ENCODE measurements at regions not wholly inside any gene's neighbourhood (a gene's known extent, or its start where the extent isn't known, plus 50 kb on each side); places are given as distances from the start of the nearest gene placed in this dataset.

DNA sequence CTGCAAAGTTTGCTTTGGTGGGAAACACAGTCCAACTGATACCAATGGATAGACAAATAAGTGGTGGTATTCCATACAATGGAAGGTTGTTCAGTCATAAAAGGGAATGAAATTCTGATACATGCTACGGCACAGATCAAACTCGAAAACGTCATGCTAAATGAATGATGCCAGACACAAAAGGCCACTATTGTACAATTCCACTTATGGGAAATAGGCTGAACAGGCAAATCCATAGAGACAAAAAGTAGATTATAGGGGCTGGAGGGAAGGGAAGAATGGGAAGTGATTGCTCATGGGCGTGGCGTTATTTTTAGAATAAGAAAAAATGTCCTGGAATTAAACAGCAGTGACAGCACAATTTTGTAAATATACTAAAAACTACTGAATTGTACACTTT lies 66.0 kb upstream of the FOXK1 start:
- DNase-seq: no peak

DNA sequence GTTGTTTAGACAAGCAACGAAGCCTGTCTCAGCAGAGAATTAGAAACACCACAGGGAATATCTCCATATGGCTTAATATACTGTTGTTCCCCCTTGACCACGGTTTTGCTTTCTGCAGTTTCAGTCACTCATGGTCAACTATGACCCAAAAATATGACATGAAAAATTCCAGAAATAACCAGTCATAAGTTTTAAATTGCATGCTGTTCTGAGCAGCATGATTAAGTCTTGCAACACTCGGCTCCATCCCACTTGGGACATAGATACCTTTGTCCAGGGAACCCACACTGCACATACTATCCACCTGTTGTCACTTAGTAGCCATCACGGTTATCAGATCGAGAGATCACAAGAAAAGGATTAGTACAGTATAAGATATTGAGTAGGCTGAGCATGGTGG lies 60.7 kb upstream of the FOXK1 start:
- no peak for DNase-seq

DNA sequence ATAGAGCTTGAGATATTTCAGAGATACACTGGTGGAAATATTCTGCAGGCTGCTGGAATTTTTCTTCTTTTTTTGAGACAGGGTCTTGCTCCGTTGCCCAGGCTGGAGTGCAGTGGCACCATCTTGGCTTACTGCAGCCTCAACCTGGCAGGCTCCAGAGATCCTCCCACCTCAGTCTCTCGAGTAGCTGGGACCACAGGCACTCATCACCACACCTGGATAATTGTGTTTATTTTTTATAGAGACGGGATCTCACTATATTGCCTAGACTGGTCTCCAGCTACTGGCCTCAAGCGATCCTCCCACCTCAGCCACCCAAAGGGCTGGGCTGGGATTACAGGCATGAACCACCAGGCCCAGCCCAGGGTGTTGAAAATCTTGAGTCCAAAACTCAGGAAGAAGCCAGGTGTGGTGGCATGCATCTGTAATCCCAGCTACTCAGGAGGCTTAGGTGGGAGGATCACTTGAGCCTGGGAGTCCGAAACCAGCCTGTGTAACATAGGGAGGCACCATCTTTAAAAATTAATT lies 55.7 kb upstream of the FOXK1 start:
- DNase-seq: no peak

DNA sequence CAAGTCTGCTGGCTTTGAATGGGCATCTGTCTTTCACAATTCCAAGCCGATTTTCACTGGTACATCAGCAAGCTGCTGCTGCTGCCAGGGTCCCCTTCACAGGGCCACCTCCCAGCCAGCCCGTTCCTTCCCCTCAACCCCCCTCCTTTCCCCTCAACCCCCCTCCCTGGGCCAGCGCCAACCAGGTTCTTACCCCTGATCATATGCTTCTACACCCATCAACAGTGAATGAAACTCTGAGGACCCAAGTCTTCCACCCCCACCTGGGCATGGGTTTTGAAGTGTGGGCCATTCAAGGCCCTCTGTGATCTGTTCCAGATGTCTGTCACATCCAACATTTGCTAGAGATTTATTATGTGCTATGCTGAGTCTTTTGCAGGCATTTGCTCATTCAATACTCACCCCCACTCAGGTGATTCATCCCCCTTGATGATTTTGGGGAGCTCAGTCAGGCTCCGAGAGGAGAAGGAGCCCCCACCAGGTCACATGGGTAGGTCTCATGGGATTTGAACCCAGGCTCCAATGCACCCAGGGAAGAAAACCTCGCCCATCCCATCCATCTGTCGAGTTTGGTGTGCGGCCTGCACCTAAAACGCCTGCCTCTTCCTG lies 52.7 kb upstream of the FOXK1 start:
- DNase-seq: no peak

DNA sequence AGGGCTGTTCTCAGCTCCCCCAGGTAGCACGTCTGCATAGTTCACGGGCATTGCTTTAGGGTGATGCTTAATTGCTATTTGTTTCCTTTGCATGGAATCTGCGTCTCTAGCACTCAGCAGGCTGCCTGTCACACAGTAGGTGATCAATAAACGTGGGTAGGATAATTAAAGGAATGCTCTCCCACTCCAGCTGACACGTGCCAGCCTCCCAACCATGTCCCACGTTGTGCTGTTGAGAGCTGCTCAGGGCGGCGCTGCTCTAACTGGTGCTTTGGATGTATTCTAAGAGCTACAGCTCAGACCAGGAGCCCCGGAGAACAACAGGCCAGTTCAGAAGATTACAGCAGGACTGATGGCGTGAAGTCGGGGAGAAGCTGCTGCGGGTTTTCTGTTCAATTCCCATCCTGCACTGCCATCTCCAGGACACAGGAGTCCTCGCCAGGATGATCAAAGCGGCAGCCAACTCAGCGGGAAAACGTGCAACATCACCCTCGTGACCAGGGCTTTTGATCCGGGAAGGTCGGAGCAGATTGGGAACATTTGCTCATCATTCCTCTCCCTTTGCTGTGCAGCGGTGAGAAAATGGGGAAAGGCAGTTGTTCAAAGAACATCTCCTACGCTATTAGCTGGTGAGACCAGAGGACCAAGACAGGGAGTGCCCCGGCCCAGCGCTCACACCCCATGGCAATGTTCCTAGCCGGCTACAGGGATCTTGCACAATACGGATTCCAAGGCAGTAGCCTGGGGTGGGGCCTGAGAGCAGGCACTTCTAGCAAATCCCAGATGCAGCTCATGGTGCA lies 50.5 kb upstream of the FOXK1 start:
- DNase-seq: peak; percentile 58
